ENCODE measurements at regions not wholly inside any gene's neighbourhood (a gene's known extent, or its start where the extent isn't known, plus 50 kb on each side); places are given as distances from the start of the nearest gene placed in this dataset.
"Not testable (repeated sequence)": the region's sequence is repeated elsewhere in the genome, so short reads cannot be mapped to it uniquely, and the experiment has no call there.

DNA sequence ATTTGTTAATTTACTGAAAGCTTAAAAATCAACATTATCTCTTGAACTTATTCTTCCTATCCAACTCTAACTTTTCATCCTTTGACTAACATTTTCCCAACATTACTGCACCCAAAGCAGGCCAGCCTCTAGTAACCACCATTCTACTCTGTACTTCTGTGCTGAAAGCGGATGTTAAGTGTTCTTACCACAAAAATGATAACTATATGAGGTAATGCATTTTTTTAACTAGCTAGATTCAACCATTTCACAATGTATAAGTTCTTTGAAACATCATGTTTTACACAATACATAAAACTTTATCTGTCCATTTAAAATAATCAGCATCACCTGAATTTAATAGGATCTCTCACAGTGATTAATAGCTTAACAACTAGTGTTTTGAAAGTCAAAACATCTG lies 468.5 kb upstream of the MGAT4C start:
- no peak for DNase-seq

- DNase-seq: no peak
Measured at GRCh38 chr12:86723326-86723725, 467.1 kb upstream of the MGAT4C start.

DNA sequence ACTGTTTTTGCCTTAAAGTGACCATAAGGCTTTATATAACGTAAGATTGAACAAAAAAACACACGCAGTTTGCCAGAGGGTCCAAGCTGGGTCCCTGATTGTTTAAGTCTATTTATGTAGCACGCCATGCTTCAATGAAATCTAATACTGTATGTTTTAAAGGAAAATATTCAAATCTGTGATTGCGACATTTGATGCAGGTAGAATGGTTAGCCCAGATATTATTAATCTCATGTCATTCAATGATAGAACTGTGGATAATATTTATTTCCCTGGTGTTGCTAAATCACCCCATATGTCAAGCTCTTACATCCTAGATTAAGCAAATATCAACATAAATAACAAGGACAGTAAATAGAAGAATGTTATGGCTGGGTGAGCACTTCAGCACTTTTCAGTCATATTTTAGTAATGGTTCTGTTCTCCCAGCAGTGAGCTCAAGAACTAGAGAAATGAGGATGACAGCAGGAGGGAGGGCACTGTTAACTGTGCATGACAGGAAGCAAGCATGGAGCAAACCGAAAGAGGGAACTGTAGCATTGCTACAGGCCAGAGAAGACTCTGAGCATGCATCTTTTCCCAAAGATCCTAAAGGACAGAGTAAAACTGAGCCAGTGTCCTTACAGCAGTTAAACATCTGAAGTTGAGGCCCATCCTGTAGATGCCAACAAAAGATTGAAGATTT lies 465.7 kb upstream of the MGAT4C start:
- no peak for DNase-seq

- no peak for DNase-seq
Measured at GRCh38 chr12:86719381-86719780, 463.2 kb upstream of the MGAT4C start.

DNA sequence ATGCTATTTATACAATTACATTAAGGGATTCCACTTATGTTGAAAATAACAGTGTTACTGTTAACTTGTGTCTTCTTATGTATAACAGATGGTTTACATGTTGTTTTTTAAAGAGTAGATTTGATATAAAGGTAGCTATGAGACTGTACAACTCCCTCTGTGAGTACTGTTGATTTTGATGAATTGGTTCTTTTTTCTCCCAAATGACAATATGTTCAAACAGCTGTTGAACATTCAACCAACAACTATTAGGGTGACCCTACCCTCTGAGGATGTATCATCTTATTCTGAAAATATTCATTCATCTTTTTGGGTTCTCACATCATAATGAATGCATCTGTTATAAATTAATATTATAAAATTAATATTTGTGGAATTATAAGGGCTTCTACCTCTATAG lies 456.9 kb upstream of the MGAT4C start:
- no peak for DNase-seq

- DNase-seq: no peak
Measured at GRCh38 chr12:86712425-86712843, 456.2 kb upstream of the MGAT4C start.

GRCh38 chr12:86711731-86712130 lies 455.5 kb upstream of the MGAT4C start:
- DNase-seq: no peak

DNA sequence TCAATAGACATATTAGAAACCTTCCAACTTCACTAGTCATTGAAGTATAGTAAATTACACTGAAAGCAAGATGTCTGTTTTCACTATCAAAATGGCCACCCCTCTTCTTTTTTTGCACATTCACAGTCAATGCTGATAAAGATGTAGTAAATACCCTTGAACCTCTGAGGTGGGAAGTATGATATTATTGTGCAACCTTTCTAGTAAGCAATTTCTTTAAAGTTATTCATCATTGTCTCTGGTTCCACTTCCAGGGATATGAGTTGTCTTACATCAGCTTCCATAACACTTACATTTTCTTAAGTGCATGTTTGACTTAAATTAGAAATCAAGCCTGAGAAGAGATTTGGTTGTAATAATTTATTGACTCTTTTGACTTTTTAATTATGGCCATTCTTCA lies 453.9 kb upstream of the MGAT4C start:
- DNase-seq: no peak

- DNase-seq: not testable (repeated sequence)
Measured at GRCh38 chr12:86709017-86709416, 452.8 kb upstream of the MGAT4C start.

DNA sequence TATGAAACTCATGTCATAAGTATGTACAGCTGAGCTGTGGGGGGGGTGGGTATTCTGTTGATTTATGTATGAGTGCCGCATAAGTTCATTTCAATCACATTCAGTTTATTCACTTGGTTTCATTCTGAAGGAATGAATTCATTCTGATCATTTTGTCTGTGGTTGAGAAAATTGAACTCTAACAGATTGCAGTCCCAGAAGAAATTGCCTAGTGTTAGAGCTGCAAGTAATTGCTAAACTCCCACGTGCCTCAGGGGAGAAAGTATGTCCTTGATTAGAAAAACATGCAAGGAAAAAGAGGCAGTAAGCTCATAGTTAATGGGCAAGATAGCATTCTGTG lies 442.4 kb upstream of the MGAT4C start:
- no peak for DNase-seq

GRCh38 chr12:86697916-86698640 lies 441.9 kb upstream of the MGAT4C start:
- DNase-seq: no peak

GRCh38 chr12:86683568-86684304 lies 427.5 kb upstream of the MGAT4C start:
- DNase-seq: no peak

GRCh38 chr12:86681060-86681459 lies 424.9 kb upstream of the MGAT4C start:
- DNase-seq: no peak

GRCh38 chr12:86675197-86675596 lies 419.0 kb upstream of the MGAT4C start:
- DNase-seq: no peak

GRCh38 chr12:86670986-86671385 lies 414.8 kb upstream of the MGAT4C start:
- no peak for DNase-seq

DNA sequence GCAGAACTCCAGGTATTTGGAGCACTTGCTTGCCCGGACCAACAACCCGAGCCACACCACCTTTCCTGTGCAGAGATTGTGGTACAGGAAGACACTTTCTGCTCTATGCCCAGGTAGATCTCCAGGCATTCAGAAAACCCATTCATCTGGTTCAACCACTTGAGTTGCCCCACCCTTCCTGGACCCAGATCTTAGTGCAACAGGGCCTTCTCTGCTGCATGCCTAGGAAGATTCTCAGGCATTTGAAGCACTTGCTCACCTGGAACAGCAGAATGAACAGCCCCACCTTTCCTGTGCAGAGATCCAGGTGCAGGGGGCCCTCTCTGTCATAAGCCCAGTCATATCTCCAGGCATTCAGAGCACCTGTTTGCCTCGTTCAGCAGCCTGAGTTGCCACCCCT lies 412.8 kb upstream of the MGAT4C start:
- DNase-seq: no peak

DNA sequence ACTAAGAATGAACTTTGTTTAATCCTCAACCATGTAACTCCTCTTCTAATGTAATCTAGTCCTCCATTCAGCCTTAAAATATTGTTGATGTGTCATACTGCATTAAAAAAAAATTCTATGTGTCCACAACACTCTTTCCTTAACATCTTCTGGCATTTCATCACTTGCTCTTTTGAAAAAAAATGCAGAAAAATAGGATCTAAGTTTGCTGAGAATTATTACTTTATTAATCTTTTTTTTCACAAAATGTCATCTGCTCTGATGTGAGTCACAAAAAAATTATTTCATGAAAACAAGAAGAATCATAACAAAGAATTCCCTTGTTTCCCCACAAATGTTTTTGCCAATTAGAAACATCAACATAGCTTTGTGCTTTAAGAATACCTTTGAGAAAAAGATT lies 410.1 kb upstream of the MGAT4C start:
- no peak for DNase-seq

GRCh38 chr12:86663716-86664115 lies 407.5 kb upstream of the MGAT4C start:
- no peak for DNase-seq

DNA sequence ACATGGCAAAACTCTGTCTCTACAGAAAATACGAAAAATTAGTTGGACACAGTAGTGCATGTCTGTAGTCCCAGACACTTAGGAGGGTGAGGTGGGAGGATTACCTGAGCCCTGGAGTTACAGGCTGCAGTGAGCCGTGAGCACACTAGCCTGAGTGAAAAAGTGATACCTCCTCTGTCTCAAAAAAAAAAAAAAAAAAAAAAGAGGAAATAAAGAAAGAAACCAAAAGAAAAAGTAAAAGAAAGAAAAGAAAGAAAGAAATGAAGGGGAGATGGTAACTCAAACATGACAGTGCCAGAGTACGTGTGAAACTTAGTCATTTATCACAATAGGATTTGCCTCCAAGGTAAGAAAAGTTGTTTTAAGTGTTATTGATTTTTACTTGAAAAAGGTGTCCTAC lies 407.0 kb upstream of the MGAT4C start:
- no peak for DNase-seq

DNA sequence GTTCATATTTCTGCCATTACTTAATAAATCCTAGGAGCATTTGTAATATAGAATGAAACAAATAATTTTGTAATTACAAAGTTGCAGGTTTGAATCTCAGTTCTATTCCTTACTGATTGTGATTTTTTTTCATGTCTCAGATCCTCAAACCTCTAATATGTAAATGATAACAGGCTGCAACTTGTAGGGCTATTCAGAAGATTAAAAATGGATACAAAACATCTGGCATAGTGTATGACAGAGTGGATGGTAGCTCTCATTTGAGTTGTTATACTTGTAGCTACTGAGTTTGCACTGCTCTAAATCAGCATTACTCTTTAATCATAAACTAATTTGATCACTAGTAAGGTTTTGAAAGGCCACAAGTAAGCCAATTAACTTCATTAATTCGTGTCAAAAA lies 406.3 kb upstream of the MGAT4C start:
- DNase-seq: no peak

GRCh38 chr12:86660488-86661147 lies 404.4 kb upstream of the MGAT4C start:
- DNase-seq: no peak

DNA sequence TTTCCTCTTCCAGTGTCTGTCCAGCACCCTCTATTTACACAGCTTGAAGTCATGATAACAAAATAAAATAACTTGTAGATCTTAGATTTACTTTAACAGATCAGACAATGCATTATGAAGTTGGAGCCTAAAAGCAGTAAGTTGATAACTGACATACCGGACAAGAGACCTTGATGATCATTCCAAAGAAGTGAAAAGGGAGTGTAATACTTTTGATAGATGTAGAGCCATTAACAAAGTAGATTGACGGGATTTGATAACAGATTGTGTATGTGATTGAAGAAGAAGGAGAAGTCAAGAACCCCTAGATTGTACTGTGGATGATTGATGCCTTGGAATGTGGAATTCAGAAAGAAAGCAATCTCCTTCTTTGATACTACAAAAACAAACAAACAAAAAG lies 403.8 kb upstream of the MGAT4C start:
- DNase-seq: no peak

DNA sequence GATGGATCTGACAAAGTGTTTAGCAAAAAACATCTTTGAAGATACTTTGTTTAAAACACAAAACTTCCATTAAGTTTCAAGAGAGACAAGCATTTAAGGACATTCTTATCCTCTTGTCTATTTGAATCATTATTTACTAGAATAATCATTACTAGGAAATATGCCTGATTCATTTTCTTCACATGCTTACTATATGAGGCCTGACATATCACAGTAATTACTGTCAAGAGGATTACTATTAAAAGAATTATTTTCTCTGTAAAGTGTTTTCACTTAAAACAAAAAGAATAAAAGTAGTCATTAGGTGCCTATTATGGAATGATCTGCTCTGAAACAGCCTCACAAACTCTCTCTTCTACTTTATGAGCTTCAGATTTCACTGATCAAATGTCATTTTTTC lies 402.1 kb upstream of the MGAT4C start:
- no peak for DNase-seq

GRCh38 chr12:86647800-86648199 lies 391.6 kb upstream of the MGAT4C start:
- no peak for DNase-seq
